OCI-LY7 (cell line): ENCODE measurements at regions not wholly inside any gene's neighbourhood (a gene's known extent, or its start where the extent isn't known, plus 50 kb on each side); places are given as distances from the start of the nearest gene placed in this dataset.

Source experiments
- BruUV-seq: library from RNA; stranded (reverse); fragments of 400-500 nt; replicated peaks from 2 replicates; lab custom pipeline; 2021; lab: Mats Ljungman, UMichigan
- CTCF ChIA-PET: fragments of 300-600 bp; sonication (Branson Sonifier 250); formaldehyde crosslinking; loops from one replicate; lab custom pipeline; 2022; ENCODE audit warnings: antibody characterized with exemption; ENCODE audit not compliant: unreplicated experiment; lab: Charles Lee
- POLR2A ChIA-PET: fragments of 300-600 bp; sonication (Branson Sonifier 250); formaldehyde crosslinking; loops from one replicate; lab custom pipeline; 2022; ENCODE audit warnings: antibody characterized with exemption; lab: Charles Lee
- DNase-seq: peaks from one replicate; pipeline ENCODE4 v3.0.0-alpha.2; 2015; ENCODE audit warnings: low spot score
- H2AFZ ChIP-seq: fragments of 200-600 bp; sonication (generic), shearing (Covaris generic); 2 replicates; pipeline ENCODE4 v1.6.1; 2014; ENCODE audit warnings: mild to moderate bottlenecking, antibody characterized with exemption, low read length, moderate library complexity
- H3K27ac ChIP-seq: fragments of 200-600 bp; sonication (generic); 2 replicates; pipeline ENCODE4 v1.5.1; 2014; ENCODE audit warnings: mixed run types, low read depth, mild to moderate bottlenecking, moderate library complexity, low read length, inconsistent platforms; ENCODE audit not compliant: poor library complexity, severe bottlenecking
- H3K36me3 ChIP-seq: fragments of 200-600 bp; sonication (generic); 2 replicates; pipeline ENCODE4 v1.6.1; 2014; ENCODE audit warnings: mild to moderate bottlenecking, antibody characterized with exemption, low read length, moderate library complexity, mixed read lengths; ENCODE audit not compliant: insufficient read depth
- H3K4me1 ChIP-seq: fragments of 200-600 bp; sonication (generic); 2 replicates; pipeline ENCODE4 v1.5.1; 2014; ENCODE audit warnings: mild to moderate bottlenecking, low read length; ENCODE audit not compliant: insufficient read depth, poor library complexity, severe bottlenecking
- H3K4me2 ChIP-seq: fragments of 200-600 bp; sonication (generic); 2 replicates; pipeline ENCODE4 v1.6.1; 2014; ENCODE audit warnings: mild to moderate bottlenecking, low read length
- H3K4me3 ChIP-seq: fragments of 200-600 bp; sonication (generic); 2 replicates; pipeline ENCODE4 v1.5.1; 2014; ENCODE audit warnings: mild to moderate bottlenecking, low read depth, low read length; ENCODE audit not compliant: poor library complexity, severe bottlenecking
- H3K79me2 ChIP-seq: fragments of 200-600 bp; sonication (generic); 2 replicates; pipeline ENCODE4 v1.6.1; 2016; ENCODE audit warnings: low read depth, mild to moderate bottlenecking, low read length, moderate library complexity, mixed read lengths; ENCODE audit not compliant: insufficient read depth
- H3K9me2 ChIP-seq: fragments of 200-600 bp; sonication (generic); 2 replicates; pipeline ENCODE4 v1.6.1; 2016; ENCODE audit warnings: mild to moderate bottlenecking, low read length, mixed read lengths; ENCODE audit not compliant: insufficient read depth
- H3K9me3 ChIP-seq: fragments of 200-600 bp; sonication (generic); 2 replicates; pipeline ENCODE4 v1.6.1; 2014; ENCODE audit warnings: mild to moderate bottlenecking, mixed run types, low read length, mixed read lengths
- H4K20me1 ChIP-seq: fragments of 200-600 bp; sonication (generic); 2 replicates; pipeline ENCODE4 v1.6.1; 2014; ENCODE audit warnings: mild to moderate bottlenecking, antibody characterized with exemption, low read length, moderate library complexity, mixed read lengths; ENCODE audit not compliant: insufficient read depth
- CTCF ChIP-seq: fragments of 200-600 bp; sonication (generic); conservative IDR thresholded peaks from 2 replicates; pipeline ENCODE4 v1.5.1; 2014; ENCODE audit warnings: mild to moderate bottlenecking, antibody characterized with exemption, low read length, moderate library complexity, mixed read lengths
- EZH2phosphoT487 ChIP-seq: fragments of 200-600 bp; sonication (generic); IDR thresholded peaks from 2 replicates; pipeline ENCODE4 v1.6.1; 2018; ENCODE audit warnings: low read depth, borderline replicate concordance, mild to moderate bottlenecking, mixed run types, antibody characterized with exemption, low read length, moderate library complexity, mixed read lengths
- intact Hi-C: fragments of 100-400 bp; cut with micrococcal nuclease; formaldehyde crosslinking; loops from one replicate; pipeline ENCODE4 v1.10.0; 2022; ENCODE audit not compliant: unreplicated experiment

DNA sequence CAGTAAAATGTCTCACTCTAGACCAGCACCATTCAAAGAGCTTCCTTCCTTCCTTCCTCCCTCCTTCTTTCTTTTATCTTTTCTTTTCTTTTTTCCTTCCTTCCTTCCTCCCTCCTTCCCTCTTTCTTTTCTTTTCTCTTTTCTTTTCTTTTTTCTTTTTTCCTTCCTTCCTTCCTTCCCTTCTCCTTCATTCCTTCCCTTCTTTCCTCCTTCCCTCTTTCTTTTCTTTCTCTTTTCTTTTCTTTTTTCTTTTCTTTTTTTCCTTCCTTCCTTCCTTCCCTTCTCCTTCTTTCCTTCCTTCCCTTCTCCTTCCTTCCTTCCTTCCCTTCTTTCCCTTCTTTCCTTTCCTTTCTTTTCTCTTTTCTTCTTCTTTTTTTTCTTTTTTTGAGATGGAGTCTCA is 985.1 kb downstream of the DSC3 start:
- TF ChIP-seq EZH2phosphoT487 (no peak), CTCF (no peak)
- CTCF ChIA-PET, result no interaction called here

GRCh38 chr18:30056528-30056927 is 986.0 kb downstream of the DSC3 start:
- ChIA-PET POLR2A (no interaction called here), CTCF (no interaction called here)
- Histone ChIP-seq H3K79me2 (no peaks in the 10 kb centered on the region), H2AFZ (no peak overlapping the region), H3K27ac (no peak overlapping the region), H4K20me1 (no peaks in the 10 kb centered on the region), H3K4me2 (no peak overlapping the region), H3K4me3 (no peak overlapping the region), H3K36me3 (no peaks in the 10 kb centered on the region), H3K4me1 (no peaks in the 10 kb centered on the region), H3K9me3 (no peaks in the 10 kb centered on the region), H3K9me2 (no peaks in the 10 kb centered on the region)
- BruUV-seq, result no TSS peak
- TF ChIP-seq CTCF (no peak), EZH2phosphoT487 (no peak)
- no peak for DNase-seq
- intact Hi-C loops, result no loop called here

More for the DNA sequence above, 985.1 kb downstream of the DSC3 start:
- no peak overlapping the region for H3K4me2 ChIP-seq
- POLR2A ChIA-PET, result no interaction called here
- H3K4me1 ChIP-seq, result no peaks in the 10 kb centered on the region
- BruUV-seq, result no TSS peak
- no peak overlapping the region for H3K4me3 ChIP-seq
- no peaks in the 10 kb centered on the region for H3K79me2 ChIP-seq
- no peaks in the 10 kb centered on the region for H3K36me3 ChIP-seq
- no peaks in the 10 kb centered on the region for H3K9me2 ChIP-seq
- H3K27ac ChIP-seq, result no peak overlapping the region
- no peak for DNase-seq
- H4K20me1 ChIP-seq, result no peaks in the 10 kb centered on the region
- intact Hi-C loops, result no loop called here
- H2AFZ ChIP-seq, result no peak overlapping the region
- H3K9me3 ChIP-seq, result no peaks in the 10 kb centered on the region

DNA sequence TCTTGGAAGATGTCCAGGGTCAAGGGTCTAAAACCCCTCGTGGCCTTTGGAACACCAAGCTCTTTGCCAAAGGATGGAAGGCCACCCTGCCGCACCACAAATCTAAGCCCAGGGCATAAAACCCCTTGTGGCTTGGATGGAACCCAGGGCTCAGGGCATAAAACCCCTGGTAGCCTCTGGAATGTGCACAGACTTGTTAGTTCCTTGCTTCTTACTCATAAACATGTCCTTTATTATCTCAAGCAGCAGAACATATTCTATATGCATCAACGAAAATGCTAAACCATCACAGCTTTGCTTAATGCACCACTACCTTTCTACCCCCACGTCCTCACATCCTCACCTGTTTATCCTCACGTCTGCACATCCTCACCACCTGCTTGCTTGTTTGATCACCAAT is 998.0 kb downstream of the DSC3 start:
- BruUV-seq, result no TSS peak
- intact Hi-C loops, result no loop called here
- Histone ChIP-seq H3K9me2 (no peaks in the 10 kb centered on the region), H3K4me3 (no peak overlapping the region), H3K4me1 (no peaks in the 10 kb centered on the region), H2AFZ (no peak overlapping the region), H3K27ac (no peak overlapping the region), H3K79me2 (no peaks in the 10 kb centered on the region), H3K36me3 (no peaks in the 10 kb centered on the region), H3K9me3 (no peaks in the 10 kb centered on the region), H3K4me2 (no peak overlapping the region), H4K20me1 (no peaks in the 10 kb centered on the region)
- ChIA-PET CTCF (no interaction called here), POLR2A (no interaction called here)
- DNase-seq, result no peak
- TF ChIP-seq CTCF (no peak), EZH2phosphoT487 (no peak)
